ENCODE measurements at regions not wholly inside any gene's neighbourhood (a gene's known extent, or its start where the extent isn't known, plus 50 kb on each side); places are given as distances from the start of the nearest gene placed in this dataset.
A peak's percentile ranks its signal among the peaks of the same experiment; 100 is the strongest.

- WGBS (ENCODE audit: insufficient coverage, insufficient read length), result no CpG with 5 or more reads among the region's 1 CpG
- Histone ChIP-seq H3K27me3 (ENCODE audit: control insufficient read depth, insufficient read depth, low read length) (no peaks in the 10 kb centered on the region), H3K9me3 (ENCODE audit: control insufficient read depth, insufficient read depth, low read length) (no peaks in the 10 kb centered on the region), H3K36me3 (ENCODE audit: control insufficient read depth, insufficient read depth, low read length) (no peaks in the 10 kb centered on the region), H3K4me3 (ENCODE audit: low read length) (no peak overlapping the region), H3K27ac (ENCODE audit: low read length) (no peak overlapping the region), H3K4me1 (ENCODE audit: control insufficient read depth, insufficient read depth, low read length) (no peaks in the 10 kb centered on the region)
- no peak for DNase-seq (ENCODE audit: low read depth, low spot score)
Measured at GRCh38 chr3:22660606-22661005, 542.5 kb upstream of the UBE2E2 start.

- Histone ChIP-seq H3K27me3 (ENCODE audit: control insufficient read depth, insufficient read depth, low read length) (no peaks in the 10 kb centered on the region), H3K9me3 (ENCODE audit: control insufficient read depth, insufficient read depth, low read length) (no peaks in the 10 kb centered on the region), H3K4me3 (ENCODE audit: low read length) (no peak overlapping the region), H3K36me3 (ENCODE audit: control insufficient read depth, insufficient read depth, low read length) (no peaks in the 10 kb centered on the region), H3K4me1 (ENCODE audit: control insufficient read depth, insufficient read depth, low read length) (no peaks in the 10 kb centered on the region), H3K27ac (ENCODE audit: low read length) (no peak overlapping the region)
- no peak for DNase-seq (ENCODE audit: low read depth, low spot score)
- WGBS (ENCODE audit: insufficient coverage, insufficient read length), result no CpG with 5 or more reads among the region's 2 CpGs
Measured at GRCh38 chr3:22661121-22661700, 541.9 kb upstream of the UBE2E2 start.

GRCh38 chr3:22665528-22665927, 537.6 kb upstream of the UBE2E2 start:
- WGBS (ENCODE audit: insufficient coverage, insufficient read length), result no CpG with 5 or more reads among the region's 2 CpGs
- no peak overlapping the region for H3K4me3 ChIP-seq (ENCODE audit: low read length)
- no peaks in the 10 kb centered on the region for H3K36me3 ChIP-seq (ENCODE audit: control insufficient read depth, insufficient read depth, low read length)
- H3K9me3 ChIP-seq (ENCODE audit: control insufficient read depth, insufficient read depth, low read length), result no peaks in the 10 kb centered on the region
- H3K4me1 ChIP-seq (ENCODE audit: control insufficient read depth, insufficient read depth, low read length), result no peaks in the 10 kb centered on the region
- H3K27ac ChIP-seq (ENCODE audit: low read length), result no peak overlapping the region
- DNase-seq (ENCODE audit: low read depth, low spot score), result no peak
- no peaks in the 10 kb centered on the region for H3K27me3 ChIP-seq (ENCODE audit: control insufficient read depth, insufficient read depth, low read length)

- WGBS (ENCODE audit: insufficient coverage, insufficient read length), result no CpG with 5 or more reads among the region's 1 CpG
- no peaks in the 10 kb centered on the region for H3K36me3 ChIP-seq (ENCODE audit: control insufficient read depth, insufficient read depth, low read length)
- no peak for DNase-seq (ENCODE audit: low read depth, low spot score)
Measured at GRCh38 chr3:22666736-22667135, 536.4 kb upstream of the UBE2E2 start.

GRCh38 chr3:22671848-22672247, 531.3 kb upstream of the UBE2E2 start:
- WGBS (ENCODE audit: insufficient coverage, insufficient read length), result no CpG with 5 or more reads among the region's 1 CpG
- H3K27me3 ChIP-seq (ENCODE audit: control insufficient read depth, insufficient read depth, low read length), result no peaks in the 10 kb centered on the region
- H3K36me3 ChIP-seq (ENCODE audit: control insufficient read depth, insufficient read depth, low read length), result no peaks in the 10 kb centered on the region
- no peak for DNase-seq (ENCODE audit: low read depth, low spot score)
- no peak overlapping the region for H3K4me3 ChIP-seq (ENCODE audit: low read length)
- no peak overlapping the region for H3K27ac ChIP-seq (ENCODE audit: low read length)
- H3K9me3 ChIP-seq (ENCODE audit: control insufficient read depth, insufficient read depth, low read length), result no peaks in the 10 kb centered on the region
- no peaks in the 10 kb centered on the region for H3K4me1 ChIP-seq (ENCODE audit: control insufficient read depth, insufficient read depth, low read length)

More at GRCh38 chr3:22666736-22667135, 536.4 kb upstream of the UBE2E2 start:
- no peaks in the 10 kb centered on the region for H3K4me1 ChIP-seq (ENCODE audit: control insufficient read depth, insufficient read depth, low read length)
- H3K9me3 ChIP-seq (ENCODE audit: control insufficient read depth, insufficient read depth, low read length), result no peaks in the 10 kb centered on the region
- H3K4me3 ChIP-seq (ENCODE audit: low read length), result no peak overlapping the region
- no peaks in the 10 kb centered on the region for H3K27me3 ChIP-seq (ENCODE audit: control insufficient read depth, insufficient read depth, low read length)
- H3K27ac ChIP-seq (ENCODE audit: low read length), result no peak overlapping the region

GRCh38 chr3:22684739-22685138, 518.4 kb upstream of the UBE2E2 start:
- H3K4me3 ChIP-seq (ENCODE audit: low read length), result no peak overlapping the region
- no peaks in the 10 kb centered on the region for H3K9me3 ChIP-seq (ENCODE audit: control insufficient read depth, insufficient read depth, low read length)
- H3K36me3 ChIP-seq (ENCODE audit: control insufficient read depth, insufficient read depth, low read length), result no peaks in the 10 kb centered on the region
- H3K27me3 ChIP-seq (ENCODE audit: control insufficient read depth, insufficient read depth, low read length), result no peaks in the 10 kb centered on the region
- WGBS (ENCODE audit: insufficient coverage, insufficient read length), result no CpG with 5 or more reads among the region's 3 CpGs
- no peak overlapping the region for H3K27ac ChIP-seq (ENCODE audit: low read length)
- DNase-seq (ENCODE audit: low read depth, low spot score), result no peak
- H3K4me1 ChIP-seq (ENCODE audit: control insufficient read depth, insufficient read depth, low read length), result no peaks in the 10 kb centered on the region

GRCh38 chr3:22685597-22685996, 517.5 kb upstream of the UBE2E2 start:
- H3K4me1 ChIP-seq (ENCODE audit: control insufficient read depth, insufficient read depth, low read length), result no peaks in the 10 kb centered on the region
- no peaks in the 10 kb centered on the region for H3K9me3 ChIP-seq (ENCODE audit: control insufficient read depth, insufficient read depth, low read length)
- H3K27ac ChIP-seq (ENCODE audit: low read length), result no peak overlapping the region
- no peaks in the 10 kb centered on the region for H3K27me3 ChIP-seq (ENCODE audit: control insufficient read depth, insufficient read depth, low read length)
- H3K36me3 ChIP-seq (ENCODE audit: control insufficient read depth, insufficient read depth, low read length), result no peaks in the 10 kb centered on the region
- no peak overlapping the region for H3K4me3 ChIP-seq (ENCODE audit: low read length)
- DNase-seq (ENCODE audit: low read depth, low spot score), result no peak
- no CpG with 5 or more reads among the region's 2 CpGs for WGBS (ENCODE audit: insufficient coverage, insufficient read length)

GRCh38 chr3:22691407-22691806, 511.7 kb upstream of the UBE2E2 start:
- no CpG with 5 or more reads among the region's 2 CpGs for whole genome bisulfite sequencing (ENCODE audit: insufficient coverage, insufficient read length)
- DNase-seq (ENCODE audit: low read depth, low spot score), result peak; percentile 31
- H3K4me1 ChIP-seq (ENCODE audit: control insufficient read depth, insufficient read depth, low read length), result peaks cover 2% of the 10 kb centered on the region; the same call in 1 of the 2 replicates
- H3K4me3 ChIP-seq (ENCODE audit: low read length), result no peak overlapping the region
- H3K9me3 ChIP-seq (ENCODE audit: control insufficient read depth, insufficient read depth, low read length), result no peaks in the 10 kb centered on the region
- H3K27me3 ChIP-seq (ENCODE audit: control insufficient read depth, insufficient read depth, low read length), result no peaks in the 10 kb centered on the region
- no peak overlapping the region for H3K27ac ChIP-seq (ENCODE audit: low read length)
- no peaks in the 10 kb centered on the region for H3K36me3 ChIP-seq (ENCODE audit: control insufficient read depth, insufficient read depth, low read length)

GRCh38 chr3:22691856-22692628, 511.1 kb upstream of the UBE2E2 start:
- no peak for DNase-seq (ENCODE audit: low read depth, low spot score)
- Histone ChIP-seq H3K9me3 (ENCODE audit: control insufficient read depth, insufficient read depth, low read length) (no peaks in the 10 kb centered on the region), H3K27me3 (ENCODE audit: control insufficient read depth, insufficient read depth, low read length) (no peaks in the 10 kb centered on the region), H3K27ac (ENCODE audit: low read length) (no peak overlapping the region), H3K4me1 (ENCODE audit: control insufficient read depth, insufficient read depth, low read length) (peaks cover 2% of the 10 kb centered on the region; the same call in 1 of the 2 replicates), H3K4me3 (ENCODE audit: low read length) (no peak overlapping the region), H3K36me3 (ENCODE audit: control insufficient read depth, insufficient read depth, low read length) (no peaks in the 10 kb centered on the region)
- WGBS (ENCODE audit: insufficient coverage, insufficient read length), result no CpG with 5 or more reads among the region's 5 CpGs

GRCh38 chr3:22700876-22701275, 502.3 kb upstream of the UBE2E2 start:
- no peaks in the 10 kb centered on the region for H3K27me3 ChIP-seq (ENCODE audit: control insufficient read depth, insufficient read depth, low read length)
- no peak overlapping the region for H3K27ac ChIP-seq (ENCODE audit: low read length)
- H3K4me3 ChIP-seq (ENCODE audit: low read length), result no peak overlapping the region
- no peaks in the 10 kb centered on the region for H3K4me1 ChIP-seq (ENCODE audit: control insufficient read depth, insufficient read depth, low read length)
- no peaks in the 10 kb centered on the region for H3K9me3 ChIP-seq (ENCODE audit: control insufficient read depth, insufficient read depth, low read length)
- H3K36me3 ChIP-seq (ENCODE audit: control insufficient read depth, insufficient read depth, low read length), result no peaks in the 10 kb centered on the region
- DNase-seq (ENCODE audit: low read depth, low spot score), result no peak

GRCh38 chr3:22704166-22704565, 499.0 kb upstream of the UBE2E2 start:
- H3K27me3 ChIP-seq (ENCODE audit: control insufficient read depth, insufficient read depth, low read length), result no peaks in the 10 kb centered on the region
- H3K9me3 ChIP-seq (ENCODE audit: control insufficient read depth, insufficient read depth, low read length), result peaks cover 1% of the 10 kb centered on the region
- no peak overlapping the region for H3K4me3 ChIP-seq (ENCODE audit: low read length)
- no peak for DNase-seq (ENCODE audit: low read depth, low spot score)
- WGBS (ENCODE audit: insufficient coverage, insufficient read length), result no CpG with 5 or more reads among the region's 3 CpGs
- no peaks in the 10 kb centered on the region for H3K4me1 ChIP-seq (ENCODE audit: control insufficient read depth, insufficient read depth, low read length)
- 0 out of 2 replicates have a peak, but pooled peaks cover 2% of the 10 kb centered on the region for H3K36me3 ChIP-seq (ENCODE audit: control insufficient read depth, insufficient read depth, low read length)
- no peak overlapping the region for H3K27ac ChIP-seq (ENCODE audit: low read length)
